LNCAP (cell line): ENCODE measurements at regions not wholly inside any gene's neighbourhood (a gene's known extent, or its start where the extent isn't known, plus 50 kb on each side); places are given as distances from the start of the nearest gene placed in this dataset.

Source experiments
- CTCF ChIP-seq: fragments of 450-650 bp; IDR thresholded peaks from 2 replicates; pipeline ENCODE4 v1.5.1; 2017; ENCODE audit warnings: mild to moderate bottlenecking

DNA sequence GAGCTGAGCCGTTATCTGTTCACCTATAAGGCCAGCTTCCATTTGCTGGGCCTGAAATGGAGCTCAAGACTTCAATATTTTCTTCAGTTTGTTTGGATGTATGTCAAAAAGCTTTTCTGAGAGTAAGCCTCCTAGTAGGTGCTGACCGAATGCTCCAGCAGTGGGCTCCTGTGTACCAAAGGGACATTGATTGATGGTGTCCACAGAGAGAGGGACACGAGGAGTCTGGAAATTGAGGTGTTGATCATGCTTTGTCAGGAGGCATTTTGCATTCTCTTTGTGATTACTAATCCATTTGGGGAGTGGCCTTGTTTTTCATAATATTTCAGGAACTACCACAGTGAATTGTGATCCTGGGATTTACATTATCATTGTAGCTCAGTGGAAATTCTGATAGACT, 107.7 kb upstream of the SLC38A2 start:
- no peak for TF ChIP-seq CTCF

DNA sequence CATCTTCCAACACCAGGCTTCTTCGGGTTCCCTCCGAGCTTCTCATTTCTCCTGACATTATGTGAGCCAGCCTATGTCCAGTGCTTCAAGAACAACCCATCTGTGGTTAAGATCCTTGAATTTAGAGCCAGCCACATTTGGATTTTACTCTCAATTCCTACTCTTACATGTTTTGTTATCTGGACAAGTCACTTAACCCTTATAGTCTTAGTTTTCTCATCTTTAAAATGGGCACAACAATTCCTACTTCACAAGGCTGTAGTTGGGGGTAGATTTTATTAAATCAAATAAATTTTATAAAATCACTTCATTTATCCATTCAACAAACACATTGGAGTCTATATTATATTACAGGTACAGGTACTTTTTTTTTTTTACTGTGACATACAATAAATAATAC, 105.5 kb upstream of the SLC38A2 start:
- no peak for TF ChIP-seq CTCF

- TF ChIP-seq CTCF: no peak
Observed at GRCh38 chr12:46477541-46477940, 105.0 kb upstream of the SLC38A2 start.

DNA sequence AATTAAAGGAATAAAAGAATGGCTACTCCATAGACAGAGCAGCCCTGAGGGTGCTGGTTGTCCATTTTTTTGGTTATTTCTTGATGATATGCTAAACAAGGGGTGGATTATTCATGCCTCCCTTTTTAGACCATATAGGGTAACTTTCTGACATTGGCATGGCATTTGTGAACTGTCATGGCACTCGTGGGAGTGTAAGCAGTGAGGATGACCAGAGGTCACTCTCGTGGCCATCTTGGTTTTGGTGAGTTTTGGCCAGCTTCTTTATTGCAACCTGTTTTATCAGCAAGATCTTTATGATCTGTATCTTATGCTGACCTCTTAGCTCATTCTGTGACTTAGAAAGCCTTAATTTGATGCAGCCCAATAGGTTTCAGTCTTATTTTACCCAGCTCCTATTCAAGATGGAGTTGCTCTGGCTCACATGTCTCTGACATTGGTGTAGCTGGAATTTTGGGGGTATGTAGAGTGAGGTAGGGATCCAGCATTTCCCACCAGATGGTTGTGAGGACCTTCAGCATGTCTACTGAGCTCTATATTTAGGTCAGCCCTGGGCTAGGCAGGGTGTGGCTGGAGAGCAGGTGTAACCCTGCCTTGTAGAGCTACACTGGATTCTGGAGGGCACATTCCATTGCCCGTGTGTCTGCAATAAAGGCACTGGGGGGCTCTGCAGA, 103.5 kb upstream of the SLC38A2 start:
- no peak for TF ChIP-seq CTCF

GRCh38 chr12:46473634-46474329, 101.2 kb upstream of the SLC38A2 start:
- TF ChIP-seq CTCF: no peak

DNA sequence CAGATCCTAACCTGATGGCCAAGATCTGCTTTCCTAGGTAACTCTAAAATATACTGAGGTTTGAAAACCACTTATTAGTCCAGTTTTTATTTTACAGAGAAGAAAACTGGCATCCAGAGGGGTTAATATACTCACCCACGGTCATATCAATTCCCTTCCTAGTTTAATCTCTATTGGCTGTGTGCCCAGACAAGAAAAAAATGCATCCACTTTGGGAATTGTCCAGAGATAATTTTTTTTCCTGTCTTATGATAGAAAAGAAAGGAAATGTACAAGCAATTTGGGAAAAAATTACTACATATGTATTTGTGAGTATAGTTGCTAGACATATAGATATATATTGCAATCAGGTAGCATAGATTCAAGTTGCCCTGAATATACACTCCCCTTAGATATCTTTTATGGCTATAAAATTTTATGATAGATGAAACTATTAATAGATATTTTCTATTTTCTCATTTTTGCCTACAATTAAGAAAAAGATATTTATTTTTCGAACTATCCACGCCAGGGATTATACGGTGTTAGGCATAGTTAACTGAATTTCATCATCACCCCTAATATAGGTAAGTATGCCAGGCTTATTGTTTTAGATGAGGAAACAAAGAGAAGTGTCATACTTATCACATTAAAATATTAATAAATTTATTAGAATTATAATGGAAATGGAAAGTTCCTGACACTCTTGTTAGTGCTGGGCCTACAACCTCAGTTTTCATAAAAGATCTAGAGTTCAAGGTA, 100.5 kb upstream of the SLC38A2 start:
- TF ChIP-seq CTCF: no peak

- TF ChIP-seq CTCF: no peak
Observed at GRCh38 chr12:46472144-46472705, 99.7 kb upstream of the SLC38A2 start.
